K562 (cell line): ENCODE measurements at regions not wholly inside any gene's neighbourhood (a gene's known extent, or its start where the extent isn't known, plus 50 kb on each side); places are given as distances from the start of the nearest gene placed in this dataset.
"Not testable (repeated sequence)": the region's sequence is repeated elsewhere in the genome, so short reads cannot be mapped to it uniquely, and the experiment has no call there.

ENCODE experiments used
- ATAC-seq: fragments of 200-7000 bp; cut with Tn5 transposase; 3 replicates; pipeline ENCODE4 v1.9.1; 2020; ENCODE audit warnings: moderate library complexity
- BruUV-seq: library from RNA; stranded (reverse); fragments of 400-500 nt; replicated peaks from 2 replicates; lab custom pipeline; 2021; lab: Mats Ljungman, UMichigan
- CTCF ChIA-PET: fragments of 300-600 bp; formaldehyde crosslinking; extraction: SDS; loops from one replicate; lab custom pipeline; 2021; ENCODE audit warnings: low intra/inter-chr PET ratio; lab: Yijun Ruan, JAX
- POLR2A ChIA-PET: fragments of 300-600, 350-650 bp; sonication (Branson Sonifier 250); formaldehyde crosslinking; extraction: SDS; loops from one replicate; lab custom pipeline; 2021; ENCODE audit warnings: antibody characterized with exemption, inconsistent platforms; lab: Yijun Ruan, JAX
- DNase-seq, 4 experiments: peaks; one replicate each; pipeline versions ENCODE4 v3.0.0 to v3.0.0-alpha.2; 2011 to 2018; ENCODE audit warnings: low spot score in 3 of 4, mixed read lengths in 3 of 4; ENCODE audit errors: extremely low read depth in 1 of 4
- FAIRE-seq: peaks from 2 replicates; lab custom pipeline; 2011; peaks lifted over from hg19 to GRCh38; lab: Jason Lieb, UNC
- H2AFZ ChIP-seq: 2 replicates; pipeline ENCODE4 v1.6.0; 2011; ENCODE audit warnings: low read depth, low read length, control low read depth, inconsistent platforms
- H3K27ac ChIP-seq: fragments of 200-600 bp; 3 replicates; pipeline ENCODE4 v1.8.0; 2011; ENCODE audit warnings: low read depth, mild to moderate bottlenecking, control low read depth, inconsistent platforms, low read length, moderate library complexity, mixed read lengths; ENCODE audit errors: extremely low read depth
- H3K27me3 ChIP-seq, 2 experiments: fragments of 300-600 bp in 1 of 2; 2 replicates in 1 of 2; 3 replicates in 1 of 2; pipeline versions ENCODE4 v1.6.0 to v1.8.0; 2011; ENCODE audit warnings: inconsistent platforms in 2 of 2, low read length in 2 of 2, mild to moderate bottlenecking in 1 of 2, mixed read lengths in 1 of 2, moderate library complexity in 1 of 2; ENCODE audit not compliant: control insufficient read depth in 2 of 2, insufficient read depth in 2 of 2
- H3K36me3 ChIP-seq: fragments of 300-600 bp; 3 replicates; pipeline ENCODE4 v1.8.0; 2011; ENCODE audit warnings: mild to moderate bottlenecking, low read length, inconsistent platforms; ENCODE audit not compliant: control insufficient read depth, insufficient read depth
- H3K4me1 ChIP-seq, 2 experiments: fragments of 200-600 bp in 1 of 2; replicated peaks in 1 of 2; 2 replicates in 1 of 2; 3 replicates in 1 of 2; pipeline versions ENCODE4 v1.5.1 to v1.8.0; 2011; ENCODE audit warnings: inconsistent platforms in 2 of 2, low read length in 2 of 2, mild to moderate bottlenecking in 1 of 2, mixed read lengths in 1 of 2, moderate library complexity in 1 of 2; ENCODE audit not compliant: control insufficient read depth in 2 of 2, insufficient read depth in 2 of 2
- H3K4me2 ChIP-seq: 2 replicates; pipeline ENCODE4 v1.6.1; 2011; ENCODE audit warnings: low read length, control low read depth, inconsistent platforms, mixed read lengths; ENCODE audit not compliant: insufficient read depth
- H3K4me3 ChIP-seq: fragments of 200-600 bp; sonication (generic), shearing (Covaris generic); 2 replicates; pipeline ENCODE4 v1.5.1; 2016; ENCODE audit warnings: control low read depth, inconsistent platforms
- H3K79me2 ChIP-seq: fragments of 200-600 bp; 3 replicates; pipeline ENCODE4 v1.8.0; 2011; ENCODE audit warnings: low read length, inconsistent platforms; ENCODE audit not compliant: control insufficient read depth, insufficient read depth
- H3K9ac ChIP-seq, 2 experiments: 2 replicates each; pipeline versions ENCODE4 v1.6.0 to v1.6.1; 2011; ENCODE audit warnings: low read depth in 2 of 2, low read length in 2 of 2, control low read depth in 1 of 2, inconsistent platforms in 1 of 2, mild to moderate bottlenecking in 1 of 2, mixed read lengths in 1 of 2; ENCODE audit not compliant: insufficient read depth in 1 of 2
- H3K9me1 ChIP-seq: one replicate; pipeline ENCODE4 v1.6.0; 2011; ENCODE audit warnings: inconsistent platforms, mild to moderate bottlenecking, low read length, moderate library complexity; ENCODE audit not compliant: control insufficient read depth, insufficient read depth
- H3K9me3 ChIP-seq: replicated peaks from 2 replicates; pipeline ENCODE4 v1.5.1; 2011; ENCODE audit warnings: low read depth, low read length, inconsistent platforms; ENCODE audit not compliant: control insufficient read depth, insufficient read depth
- H4K20me1 ChIP-seq: replicated peaks from 2 replicates; pipeline ENCODE4 v1.6.1; 2011; ENCODE audit warnings: low read length, inconsistent platforms, mixed read lengths; ENCODE audit not compliant: control insufficient read depth, insufficient read depth
- WGBS: fragments of 100-300 bp; shearing (Covaris generic); methylation state at CpG from one replicate; pipeline ENCODE4 v1.1.6; 2016; ENCODE audit warnings: low coverage, mixed read lengths; ENCODE audit not compliant: insufficient coverage; ENCODE audit errors: missing lambda C conversion rate; 5-methylcytosine and 5-hydroxymethylcytosine counted together
- in situ Hi-C: fragments of 300-500 bp; cut with MboI; formaldehyde crosslinking; loops from 4 replicates; pipeline ENCODE4 v1.15.0; 2018; ENCODE audit warnings: inconsistent platforms, mixed read lengths
- intact Hi-C: fragments of 100-400 bp; cut with micrococcal nuclease; formaldehyde crosslinking; loops from 2 replicates; pipeline ENCODE4 v1.14.2; 2022
- TF ChIP-seq, protein P1 (sequence below), 2 experiments: fragments of 450-650 bp; formaldehyde crosslinking in 1 of 2; IDR thresholded peaks; 2 replicates each; pipeline versions ENCODE4 v1.4.0 to v1.6.1; 2014 to 2020; ENCODE audit warnings: mild to moderate bottlenecking in 2 of 2, borderline replicate concordance in 1 of 2, low read depth in 1 of 2

GRCh38 chr14:105628531-105629067 lies 102.2 kb downstream of the TMEM121 start:
- CTCF ChIA-PET, H3K9me3 ChIP-seq, H3K4me2 ChIP-seq, H3K4me1 ChIP-seq, H3K79me2 ChIP-seq, intact Hi-C loops, H3K9me1 ChIP-seq, H3K27ac ChIP-seq, DNase-seq, BruUV-seq, H3K9ac ChIP-seq, H3K36me3 ChIP-seq, H2AFZ ChIP-seq, H4K20me1 ChIP-seq, H3K4me3 ChIP-seq, in situ Hi-C loops: not testable (repeated sequence)
- 0% methylated on average over 3 of the region's 11 CpGs for WGBS
- peak; percentile 23; the same call in 1 of the 3 replicates for ATAC-seq
- POLR2A ChIA-PET, result interaction anchor here (0.7 kb wide), 1 partner anchor 20 kb away, joined by 3 read pairs; no protein-coding TSS in a partner anchor
- TF ChIP-seq, protein P1, sequence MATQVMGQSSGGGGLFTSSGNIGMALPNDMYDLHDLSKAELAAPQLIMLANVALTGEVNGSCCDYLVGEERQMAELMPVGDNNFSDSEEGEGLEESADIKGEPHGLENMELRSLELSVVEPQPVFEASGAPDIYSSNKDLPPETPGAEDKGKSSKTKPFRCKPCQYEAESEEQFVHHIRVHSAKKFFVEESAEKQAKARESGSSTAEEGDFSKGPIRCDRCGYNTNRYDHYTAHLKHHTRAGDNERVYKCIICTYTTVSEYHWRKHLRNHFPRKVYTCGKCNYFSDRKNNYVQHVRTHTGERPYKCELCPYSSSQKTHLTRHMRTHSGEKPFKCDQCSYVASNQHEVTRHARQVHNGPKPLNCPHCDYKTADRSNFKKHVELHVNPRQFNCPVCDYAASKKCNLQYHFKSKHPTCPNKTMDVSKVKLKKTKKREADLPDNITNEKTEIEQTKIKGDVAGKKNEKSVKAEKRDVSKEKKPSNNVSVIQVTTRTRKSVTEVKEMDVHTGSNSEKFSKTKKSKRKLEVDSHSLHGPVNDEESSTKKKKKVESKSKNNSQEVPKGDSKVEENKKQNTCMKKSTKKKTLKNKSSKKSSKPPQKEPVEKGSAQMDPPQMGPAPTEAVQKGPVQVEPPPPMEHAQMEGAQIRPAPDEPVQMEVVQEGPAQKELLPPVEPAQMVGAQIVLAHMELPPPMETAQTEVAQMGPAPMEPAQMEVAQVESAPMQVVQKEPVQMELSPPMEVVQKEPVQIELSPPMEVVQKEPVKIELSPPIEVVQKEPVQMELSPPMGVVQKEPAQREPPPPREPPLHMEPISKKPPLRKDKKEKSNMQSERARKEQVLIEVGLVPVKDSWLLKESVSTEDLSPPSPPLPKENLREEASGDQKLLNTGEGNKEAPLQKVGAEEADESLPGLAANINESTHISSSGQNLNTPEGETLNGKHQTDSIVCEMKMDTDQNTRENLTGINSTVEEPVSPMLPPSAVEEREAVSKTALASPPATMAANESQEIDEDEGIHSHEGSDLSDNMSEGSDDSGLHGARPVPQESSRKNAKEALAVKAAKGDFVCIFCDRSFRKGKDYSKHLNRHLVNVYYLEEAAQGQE (IDR thresholded peaks at IDR 0.05; ENCODE audit: borderline replicate concordance), result peak; percentile 31
- TF ChIP-seq, protein P1 (CRISPR knock-in tag; IDR thresholded peaks at IDR 0.05; ENCODE audit: low read depth), result not testable (repeated sequence)
- TF ChIP-seq, all 486 proteins: peak for 1; not testable (repeated sequence) for 485
- H3K27me3 ChIP-seq, FAIRE-seq: not testable (repeated sequence)

- 5% methylated on average over 12 of the region's 38 CpGs for WGBS
- ATAC-seq, H3K36me3 ChIP-seq, BruUV-seq, H3K27me3 ChIP-seq, H3K9me1 ChIP-seq, DNase-seq, H2AFZ ChIP-seq, CTCF ChIA-PET, H3K9me3 ChIP-seq, in situ Hi-C loops, intact Hi-C loops, H3K79me2 ChIP-seq, H4K20me1 ChIP-seq, H3K27ac ChIP-seq, H3K4me3 ChIP-seq, FAIRE-seq, H3K4me1 ChIP-seq, H3K4me2 ChIP-seq, H3K9ac ChIP-seq: not testable (repeated sequence)
- POLR2A ChIA-PET, result interaction anchor here (0.7 kb wide), 1 partner anchor 19 kb away, joined by 3 read pairs; no protein-coding TSS in a partner anchor
Observed at GRCh38 chr14:105629091-105629885, 102.9 kb downstream of the TMEM121 start.
